GM21390 (cell line): ENCODE measurements at regions not wholly inside any gene's neighbourhood (a gene's known extent, or its start where the extent isn't known, plus 50 kb on each side); places are given as distances from the start of the nearest gene placed in this dataset.
"Not testable (repeated sequence)": the region's sequence is repeated elsewhere in the genome, so short reads cannot be mapped to it uniquely, and the experiment has no call there.

Experiments used
- ATAC-seq: cut with Tn5 transposase; IDR thresholded peaks from one replicate; pipeline ENCODE4 v1.9.1; 2021; ENCODE audit not compliant: unreplicated experiment

GRCh38 chr2:223283771-223284170 is 231.8 kb downstream of the KCNE4 start:
- ATAC-seq = no peak

GRCh38 chr2:223285370-223286265 is 233.6 kb downstream of the KCNE4 start:
- ATAC-seq = no peak

- ATAC-seq = no peak
These were observed 242.8 kb downstream of the KCNE4 start for GRCh38 chr2:223294756-223295155.

- no peak for ATAC-seq
These were observed 245.8 kb downstream of the KCNE4 start for GRCh38 chr2:223297788-223298187.

- ATAC-seq = not testable (repeated sequence)
These were observed 246.3 kb downstream of the KCNE4 start for GRCh38 chr2:223298329-223298728.

- no peak for ATAC-seq
These were observed 248.3 kb downstream of the KCNE4 start for GRCh38 chr2:223300326-223300725.

GRCh38 chr2:223306371-223306770 is 254.4 kb downstream of the KCNE4 start:
- ATAC-seq = no peak

GRCh38 chr2:223311889-223312680 is 260.1 kb downstream of the KCNE4 start:
- ATAC-seq = no peak

- ATAC-seq = no peak
These were observed 261.1 kb downstream of the KCNE4 start for GRCh38 chr2:223313101-223313500.

GRCh38 chr2:223314811-223315210 is 262.8 kb downstream of the KCNE4 start:
- no peak for ATAC-seq

- no peak for ATAC-seq
These were observed 263.8 kb downstream of the KCNE4 start for GRCh38 chr2:223315813-223316212.

- no peak for ATAC-seq
These were observed 264.4 kb downstream of the KCNE4 start for GRCh38 chr2:223316342-223316741.

GRCh38 chr2:223319601-223320000 is 267.6 kb downstream of the KCNE4 start:
- no peak for ATAC-seq

GRCh38 chr2:223324402-223324801 is 272.4 kb downstream of the KCNE4 start:
- no peak for ATAC-seq

- no peak for ATAC-seq
These were observed 273.6 kb downstream of the SCG2 start for GRCh38 chr2:223328578-223328977.

- ATAC-seq = not testable (repeated sequence)
These were observed 271.4 kb downstream of the SCG2 start for GRCh38 chr2:223330747-223331146.

- no peak for ATAC-seq
These were observed 264.1 kb downstream of the SCG2 start for GRCh38 chr2:223338016-223338415.

GRCh38 chr2:223357076-223357475 is 245.1 kb downstream of the SCG2 start:
- no peak for ATAC-seq

GRCh38 chr2:223363085-223363484 is 239.1 kb downstream of the SCG2 start:
- ATAC-seq = no peak

GRCh38 chr2:223365158-223365679 is 236.9 kb downstream of the SCG2 start:
- no peak for ATAC-seq

GRCh38 chr2:223366566-223366965 is 235.6 kb downstream of the SCG2 start:
- no peak for ATAC-seq

- no peak for ATAC-seq
These were observed 233.7 kb downstream of the SCG2 start for GRCh38 chr2:223368481-223368880.
